ENCODE measurements at regions not wholly inside any gene's neighbourhood (a gene's known extent, or its start where the extent isn't known, plus 50 kb on each side); places are given as distances from the start of the nearest gene placed in this dataset.

DNA sequence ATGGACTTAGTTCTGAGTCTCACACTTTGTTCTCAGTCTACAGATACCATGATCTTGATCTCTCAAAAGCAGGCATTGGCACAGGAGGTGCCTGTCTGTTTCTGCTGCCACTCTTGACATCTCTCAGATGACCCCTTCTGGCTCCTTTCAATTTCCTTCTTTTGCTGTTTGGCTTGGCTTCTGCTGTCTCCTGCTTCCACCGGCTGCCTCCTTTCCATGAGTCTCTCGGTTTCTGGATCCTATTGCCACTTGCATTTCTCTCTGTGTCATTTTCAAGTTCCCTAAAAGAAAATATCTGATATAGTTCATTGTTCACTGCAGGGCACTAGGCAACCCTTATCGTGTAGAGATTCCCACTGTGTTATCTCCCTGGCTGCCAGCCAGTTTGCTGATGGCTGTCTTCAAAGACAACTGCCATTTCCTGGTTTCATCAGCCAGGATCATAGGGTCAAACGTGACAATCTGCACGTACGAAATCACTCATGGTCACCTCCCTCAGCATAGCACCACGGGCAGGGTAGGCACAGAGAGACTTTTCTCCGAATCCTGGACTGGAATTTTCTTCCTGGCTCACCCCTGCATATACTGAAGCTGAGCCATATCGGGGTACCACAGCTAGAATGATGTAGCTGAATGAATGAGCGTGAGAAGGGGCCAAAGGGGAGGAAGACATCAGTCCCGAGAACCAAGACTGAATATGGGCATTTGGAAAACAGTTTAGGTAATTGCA lies 144.6 kb upstream of the TMEM170B start (continued):
- TF ChIP-seq, protein P1, sequence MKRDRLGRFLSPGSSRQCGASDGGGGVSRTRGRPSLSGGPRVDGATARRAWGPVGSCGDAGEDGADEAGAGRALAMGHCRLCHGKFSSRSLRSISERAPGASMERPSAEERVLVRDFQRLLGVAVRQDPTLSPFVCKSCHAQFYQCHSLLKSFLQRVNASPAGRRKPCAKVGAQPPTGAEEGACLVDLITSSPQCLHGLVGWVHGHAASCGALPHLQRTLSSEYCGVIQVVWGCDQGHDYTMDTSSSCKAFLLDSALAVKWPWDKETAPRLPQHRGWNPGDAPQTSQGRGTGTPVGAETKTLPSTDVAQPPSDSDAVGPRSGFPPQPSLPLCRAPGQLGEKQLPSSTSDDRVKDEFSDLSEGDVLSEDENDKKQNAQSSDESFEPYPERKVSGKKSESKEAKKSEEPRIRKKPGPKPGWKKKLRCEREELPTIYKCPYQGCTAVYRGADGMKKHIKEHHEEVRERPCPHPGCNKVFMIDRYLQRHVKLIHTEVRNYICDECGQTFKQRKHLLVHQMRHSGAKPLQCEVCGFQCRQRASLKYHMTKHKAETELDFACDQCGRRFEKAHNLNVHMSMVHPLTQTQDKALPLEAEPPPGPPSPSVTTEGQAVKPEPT (CRISPR knock-in tag; IDR thresholded peaks at IDR 0.05; ENCODE audit: low read depth): peak; percentile 39; the same call in 1 of the 2 replicates
- peak; percentile 64; the same call in 1 of the 2 replicates for TF ChIP-seq MZF1 (CRISPR knock-in tag; IDR thresholded peaks at IDR 0.05; ENCODE audit: borderline replicate concordance)
- no peak for TF ChIP-seq SOX6 (IDR thresholded peaks at IDR 0.05)
- TF ChIP-seq SOX6 (CRISPR knock-in tag; IDR thresholded peaks at IDR 0.05): peak; percentile 99
- peak; percentile 94 for TF ChIP-seq ASH2L (IDR thresholded peaks at IDR 0.05; ENCODE audit: insufficient read length, low read depth, low read length)
- no peak for TF ChIP-seq CBX2 (IDR thresholded peaks at IDR 0.05; ENCODE audit: low read depth, low read length)
- TF ChIP-seq CBX2 (CRISPR knock-in tag; IDR thresholded peaks at IDR 0.05; ENCODE audit: low read depth): no peak
- TF ChIP-seq POGZ (CRISPR knock-in tag; IDR thresholded peaks at IDR 0.05): peak; percentile 97
- TF ChIP-seq KAT2B (IDR thresholded peaks at IDR 0.05; ENCODE audit: borderline replicate concordance, low read depth, low read length): no peak
- TF ChIP-seq ZNF747 (CRISPR knock-in tag; IDR thresholded peaks at IDR 0.05; ENCODE audit: borderline replicate concordance): 0 out of 2 replicates have a peak, but pooled peaks have one; percentile 50
- no peak for TF ChIP-seq ZNF749 (CRISPR knock-in tag; IDR thresholded peaks at IDR 0.05; ENCODE audit: borderline replicate concordance)
- peak; percentile 91 for TF ChIP-seq ZNF441 (CRISPR knock-in tag; IDR thresholded peaks at IDR 0.05; ENCODE audit: borderline replicate concordance)
- TF ChIP-seq SNAI1 (CRISPR knock-in tag; IDR thresholded peaks at IDR 0.05; ENCODE audit: borderline replicate concordance): no peak
- peak; percentile 98 for TF ChIP-seq ELF1 (CRISPR knock-in tag; IDR thresholded peaks at IDR 0.05)
- TF ChIP-seq, protein P2, sequence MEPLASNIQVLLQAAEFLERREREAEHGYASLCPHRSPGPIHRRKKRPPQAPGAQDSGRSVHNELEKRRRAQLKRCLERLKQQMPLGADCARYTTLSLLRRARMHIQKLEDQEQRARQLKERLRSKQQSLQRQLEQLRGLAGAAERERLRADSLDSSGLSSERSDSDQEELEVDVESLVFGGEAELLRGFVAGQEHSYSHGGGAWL (CRISPR knock-in tag; IDR thresholded peaks at IDR 0.05): 0 out of 2 replicates have a peak, but pooled peaks have one; percentile 68
- peak; percentile 95 for TF ChIP-seq TBX2 (CRISPR knock-in tag; IDR thresholded peaks at IDR 0.05; ENCODE audit: borderline replicate concordance)
- TF ChIP-seq ZNF34 (CRISPR knock-in tag; IDR thresholded peaks at IDR 0.05; ENCODE audit: borderline replicate concordance): peak; percentile 53; the same call in 1 of the 2 replicates
- TF ChIP-seq PAX8 (CRISPR knock-in tag; IDR thresholded peaks at IDR 0.05; ENCODE audit: borderline replicate concordance): no peak
- no peak for TF ChIP-seq ZFP41 (CRISPR knock-in tag; IDR thresholded peaks at IDR 0.05; ENCODE audit: borderline replicate concordance)
- no peak for TF ChIP-seq ZNF234 (CRISPR knock-in tag; conservative IDR thresholded peaks at IDR 0.05)
- no peak for TF ChIP-seq HMGA1 (CRISPR knock-in tag; conservative IDR thresholded peaks at IDR 0.05)
- TF ChIP-seq RXRA (CRISPR knock-in tag; IDR thresholded peaks at IDR 0.05): peak; percentile 96; the same call in 1 of the 2 replicates
- TF ChIP-seq XRCC5 (optimal IDR thresholded peaks at IDR 0.05; ENCODE audit: low read length): peak; percentile 51
- no peak for TF ChIP-seq SMARCC2 (IDR thresholded peaks at IDR 0.05)
- TF ChIP-seq, protein P3, sequence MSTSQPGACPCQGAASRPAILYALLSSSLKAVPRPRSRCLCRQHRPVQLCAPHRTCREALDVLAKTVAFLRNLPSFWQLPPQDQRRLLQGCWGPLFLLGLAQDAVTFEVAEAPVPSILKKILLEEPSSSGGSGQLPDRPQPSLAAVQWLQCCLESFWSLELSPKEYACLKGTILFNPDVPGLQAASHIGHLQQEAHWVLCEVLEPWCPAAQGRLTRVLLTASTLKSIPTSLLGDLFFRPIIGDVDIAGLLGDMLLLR (CRISPR knock-in tag; IDR thresholded peaks at IDR 0.05): no peak; the same call in 1 of the 2 replicates
- no peak for TF ChIP-seq EED (CRISPR knock-in tag; IDR thresholded peaks at IDR 0.05)

Measured in HepG2 (cell line).